GM21528 (cell line): ENCODE measurements at regions not wholly inside any gene's neighbourhood (a gene's known extent, or its start where the extent isn't known, plus 50 kb on each side); places are given as distances from the start of the nearest gene placed in this dataset.

Source experiments
- ATAC-seq: cut with Tn5 transposase; IDR thresholded peaks from one replicate; pipeline ENCODE4 v1.9.1; 2021; ENCODE audit warnings: mild to moderate bottlenecking, moderate library complexity; ENCODE audit not compliant: unreplicated experiment, low FRiP score

DNA sequence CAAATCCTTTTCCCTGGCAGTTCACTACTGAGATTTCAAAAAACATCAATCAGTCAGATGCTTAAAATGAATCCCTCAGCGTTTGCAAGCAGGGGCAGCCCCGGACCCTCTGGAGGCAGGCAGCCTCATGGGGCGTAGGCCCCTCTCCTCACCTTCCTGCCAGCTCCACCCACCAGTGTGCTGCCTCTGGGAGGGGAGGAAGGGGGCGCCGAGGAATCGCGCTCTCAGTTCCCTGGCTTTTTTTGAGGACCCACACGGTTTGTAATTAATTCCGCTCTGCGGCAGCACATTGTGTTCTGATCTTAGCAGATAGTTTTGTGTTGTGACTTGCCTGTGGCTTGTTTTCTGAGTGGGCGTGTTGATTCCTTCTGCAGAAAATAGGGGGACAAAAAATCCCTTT lies 159.9 kb downstream of the KLF13 start:
- ATAC-seq: no peak

DNA sequence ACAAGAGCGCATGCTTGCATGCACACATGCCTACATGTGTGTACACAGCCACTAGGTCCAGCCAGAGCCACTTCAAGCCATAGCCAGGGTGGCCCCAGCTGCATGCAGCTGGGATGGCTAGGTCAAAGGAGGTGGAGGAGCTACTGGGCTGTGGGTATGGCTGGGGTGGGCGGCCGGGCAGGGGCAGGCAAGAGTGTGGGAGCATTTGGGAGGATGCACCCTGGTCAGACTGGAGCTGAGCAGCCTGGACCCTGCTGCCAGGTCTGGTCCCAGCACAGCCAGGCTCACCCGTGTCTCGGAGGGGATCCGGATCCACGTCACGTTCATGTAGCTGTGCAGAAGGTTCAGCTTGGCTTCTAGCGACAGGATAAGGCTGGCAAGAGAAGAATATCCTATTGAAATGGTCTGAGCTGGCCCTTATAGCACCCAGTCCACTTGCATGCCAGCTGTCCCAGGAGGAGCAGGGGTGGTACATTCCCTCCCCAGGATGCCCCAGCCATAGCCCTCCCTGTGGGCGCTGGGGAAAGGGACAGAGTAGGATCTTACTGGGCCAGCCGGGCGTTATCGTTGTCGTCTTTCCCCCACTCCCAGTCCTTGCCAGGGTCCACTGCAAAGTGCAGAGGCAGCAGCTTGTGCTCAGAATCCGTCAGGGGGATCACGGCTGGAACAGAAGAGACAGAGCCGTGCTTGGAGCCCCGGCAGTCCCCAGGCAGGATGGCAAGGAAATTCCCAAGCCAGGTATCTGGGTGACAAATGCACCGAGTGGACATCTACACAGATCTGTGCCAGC lies 160.5 kb downstream of the KLF13 start:
- ATAC-seq: no peak

DNA sequence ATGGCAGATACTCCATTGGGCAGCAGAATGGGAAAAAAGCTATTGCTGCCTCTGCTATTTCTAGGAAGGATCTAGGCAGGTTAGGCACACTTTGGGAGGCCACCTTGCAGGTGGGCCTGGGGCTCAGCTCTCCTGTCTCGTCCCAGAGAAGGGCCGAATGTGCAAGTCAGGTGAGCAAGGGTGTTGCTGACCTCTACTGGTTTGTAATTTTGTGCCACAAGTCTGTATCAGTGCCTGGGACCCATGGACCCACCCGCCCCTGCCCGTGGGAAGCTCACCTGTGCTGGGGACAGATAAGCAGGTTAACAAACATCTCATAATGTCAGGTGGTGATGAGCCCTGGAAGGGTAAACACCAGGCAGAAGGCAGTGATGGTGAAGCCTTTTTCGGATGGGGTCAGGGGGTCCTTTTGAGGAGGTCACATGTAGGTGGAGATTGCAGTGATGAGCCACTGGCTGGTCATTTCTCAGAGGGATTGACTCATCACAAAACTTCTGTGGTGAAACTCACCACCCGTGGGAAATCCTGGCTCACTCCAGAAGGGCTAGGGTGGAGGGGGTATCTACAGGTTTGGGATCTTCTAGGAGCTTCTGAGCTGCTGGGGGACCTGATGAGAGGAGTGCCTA lies 161.3 kb downstream of the KLF13 start:
- ATAC-seq: no peak

DNA sequence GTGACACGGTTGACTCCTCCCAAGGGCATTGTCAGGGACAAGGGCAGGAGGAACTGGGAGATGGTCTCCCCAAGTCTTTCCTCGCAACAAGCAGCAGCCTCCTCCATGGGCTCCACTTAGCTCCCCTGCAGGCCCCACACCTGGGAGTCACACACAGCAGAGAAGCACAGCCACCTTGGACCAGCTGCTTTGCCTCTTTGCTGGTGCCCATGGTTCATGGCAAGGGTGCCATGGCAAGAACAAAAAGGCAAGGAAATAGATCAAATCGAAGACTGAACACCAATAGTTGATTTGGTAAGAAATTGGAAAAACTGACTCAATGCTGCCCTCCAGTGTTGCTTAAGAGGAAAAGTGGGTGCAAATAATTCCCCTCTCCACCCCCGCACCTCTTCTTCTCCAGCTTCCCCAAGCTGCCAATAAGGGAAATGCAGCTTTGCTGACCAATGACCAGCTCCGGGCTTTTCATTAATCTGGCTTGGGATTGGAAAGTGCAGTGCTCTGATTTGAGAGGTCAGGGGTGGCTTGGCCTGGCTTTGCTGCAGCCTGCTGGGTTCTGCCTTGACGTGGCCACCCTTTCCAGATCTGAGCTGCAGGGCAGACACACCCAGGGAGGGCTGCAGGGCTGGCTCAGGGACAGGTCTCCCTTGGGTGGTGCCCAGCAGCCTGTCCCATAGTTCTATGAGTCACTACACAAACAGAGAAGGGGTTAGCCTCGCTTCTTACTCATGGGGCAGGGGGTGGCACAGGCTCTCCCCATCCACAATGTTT lies 162.0 kb downstream of the KLF13 start:
- no peak for ATAC-seq

DNA sequence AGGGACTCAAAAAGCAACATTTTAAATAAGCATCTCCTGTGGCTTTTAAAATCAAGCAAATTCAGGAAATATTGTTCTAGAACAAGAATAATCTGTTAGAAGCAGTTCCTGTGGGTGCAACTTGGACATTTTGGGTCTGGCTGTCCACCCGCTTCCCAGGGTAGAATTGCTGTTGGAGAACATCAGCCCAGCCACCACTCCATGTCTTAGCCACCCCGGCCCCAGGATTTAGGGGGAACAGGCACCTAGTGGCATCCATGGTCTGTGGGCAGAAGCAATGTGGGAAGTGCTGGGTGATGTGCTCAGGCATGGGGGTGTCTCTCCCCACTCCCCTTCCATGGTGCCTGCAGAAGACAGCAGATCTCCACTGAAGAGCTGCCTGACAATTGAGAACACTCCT lies 162.6 kb downstream of the KLF13 start:
- no peak for ATAC-seq

DNA sequence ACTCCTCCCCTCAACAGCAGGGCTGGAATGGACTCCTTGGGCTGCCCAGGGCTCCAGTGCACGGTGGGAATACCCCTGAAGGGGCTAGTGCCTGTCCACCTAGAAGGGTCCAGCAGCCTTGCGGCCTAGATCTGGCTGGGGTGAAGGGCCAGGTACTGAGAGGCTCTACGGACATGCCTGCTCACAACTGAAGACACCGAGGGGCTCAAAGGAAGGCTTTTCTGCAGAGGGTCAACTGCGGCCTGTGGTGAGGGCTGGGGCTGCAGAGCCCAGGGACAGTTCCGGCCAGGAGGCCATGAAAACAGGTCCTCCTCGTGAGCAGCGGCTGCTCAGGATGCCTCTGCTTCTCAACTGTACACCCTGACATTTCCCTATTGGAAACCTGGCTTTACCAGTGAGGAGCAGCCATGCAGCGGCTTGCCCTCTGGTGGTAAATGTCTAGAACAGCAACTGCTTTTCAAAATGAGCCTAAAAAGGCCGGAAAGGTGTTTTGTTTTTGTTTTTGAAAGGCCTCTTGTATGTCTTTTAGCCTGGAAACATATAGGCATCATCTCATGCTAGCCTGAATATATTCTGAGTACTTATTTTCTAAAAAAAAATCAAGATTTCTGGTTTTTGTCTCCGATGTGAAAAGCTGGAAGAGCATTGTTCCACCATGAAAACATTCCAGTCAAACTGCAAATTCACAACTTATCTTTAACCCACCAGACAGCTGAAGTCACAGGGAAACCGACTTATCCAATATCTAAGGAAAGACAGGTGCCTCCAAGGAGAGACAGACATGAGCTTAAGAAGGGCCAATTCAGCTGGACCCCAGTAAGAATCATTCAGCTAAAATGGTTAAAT lies 163.4 kb downstream of the KLF13 start:
- no peak for ATAC-seq

DNA sequence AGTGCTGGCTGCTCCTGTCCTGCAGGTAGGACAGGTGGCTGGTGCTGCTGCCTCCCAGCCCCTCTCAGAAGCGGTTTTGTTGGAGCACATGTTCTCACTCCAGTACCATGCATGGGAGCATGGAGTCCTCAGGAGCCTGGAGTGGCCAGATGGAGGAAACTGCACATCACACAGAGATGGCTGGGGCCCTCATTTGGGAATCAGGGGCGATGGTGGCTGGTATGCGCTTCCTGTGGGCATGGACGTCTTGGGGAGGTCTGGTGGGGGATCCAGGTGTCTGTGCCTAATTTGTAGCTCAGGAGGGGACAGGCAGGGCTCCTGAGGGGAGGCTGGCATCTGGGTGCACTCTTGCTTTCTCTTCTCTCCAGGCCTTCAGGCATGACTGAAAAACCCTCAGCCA lies 168.2 kb downstream of the KLF13 start:
- no peak for ATAC-seq

DNA sequence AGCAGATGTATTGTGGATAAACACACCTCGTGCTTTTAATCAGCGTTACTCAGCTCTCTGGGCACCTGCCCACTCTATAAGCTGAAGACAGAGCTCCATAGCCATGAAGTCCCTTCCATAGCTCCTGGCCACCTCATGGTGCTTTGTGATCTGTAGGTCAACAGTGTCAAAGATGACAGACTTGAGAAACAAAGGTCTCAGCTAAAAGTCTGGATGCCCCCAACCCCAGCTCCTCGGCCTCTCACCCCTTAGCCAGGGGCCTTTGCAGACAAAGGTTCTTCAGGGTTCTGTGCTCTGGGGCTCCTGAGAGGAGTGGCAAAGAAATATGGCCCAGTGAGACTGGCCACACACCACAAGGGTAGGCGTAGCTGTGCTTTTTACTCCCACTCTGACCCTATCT lies 168.6 kb downstream of the KLF13 start:
- ATAC-seq: no peak

DNA sequence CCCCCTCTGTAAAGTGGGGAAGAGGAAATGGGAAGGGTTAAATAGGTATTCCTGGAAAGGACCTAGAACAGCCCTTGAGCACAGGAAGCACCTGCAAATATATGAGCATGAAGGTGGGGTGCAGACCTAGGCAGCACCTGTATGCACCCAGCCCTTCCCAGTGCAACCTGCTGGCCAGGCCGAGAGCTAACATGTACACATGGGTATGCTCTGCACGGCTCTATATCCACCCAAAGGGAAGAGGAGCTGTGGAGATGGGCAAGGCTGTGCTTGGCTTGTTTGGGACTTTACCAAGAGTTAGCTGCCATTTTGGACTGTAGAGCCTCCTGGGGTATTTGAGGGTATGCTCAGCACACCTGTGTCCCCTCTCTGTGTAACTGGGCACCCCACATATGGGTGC lies 171.2 kb downstream of the KLF13 start:
- no peak for ATAC-seq

DNA sequence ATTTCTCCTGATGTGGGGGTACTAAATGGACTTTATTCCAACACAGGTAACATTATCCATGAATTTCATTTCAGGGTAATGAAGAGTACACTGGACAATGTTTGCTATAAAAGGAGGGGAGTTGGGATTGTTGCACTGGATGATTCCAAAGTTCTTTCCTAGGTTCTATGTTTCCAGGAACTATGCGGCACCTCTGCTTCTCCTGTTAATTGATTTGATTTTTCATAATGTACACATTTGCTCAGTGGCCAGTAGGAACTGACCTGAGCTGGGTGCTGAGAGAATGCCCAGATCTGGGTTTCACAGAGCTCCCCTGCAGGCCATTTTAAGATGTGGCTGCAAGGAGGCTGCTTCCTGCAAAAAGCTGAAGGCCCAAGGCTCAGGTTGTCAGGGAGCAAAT lies 171.7 kb downstream of the KLF13 start:
- ATAC-seq: no peak

DNA sequence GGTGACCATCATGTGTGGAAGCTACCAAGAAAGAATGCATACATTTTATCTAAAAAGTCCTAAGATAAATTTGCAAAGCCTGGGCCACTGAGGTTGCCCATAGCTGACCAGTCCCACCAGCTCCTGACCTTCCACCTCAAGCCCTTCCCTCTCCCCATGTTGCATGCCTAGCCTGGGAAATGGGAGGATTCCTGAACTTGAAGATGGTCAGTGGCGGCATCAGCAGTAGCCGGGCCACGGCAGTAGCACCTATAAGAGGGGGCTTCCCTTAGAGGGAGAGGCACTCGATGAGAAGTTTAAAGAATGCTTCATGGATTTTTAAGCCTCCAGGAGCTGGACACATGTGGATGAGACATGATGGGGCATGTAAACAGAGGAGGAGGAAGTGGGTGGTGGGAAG lies 172.1 kb downstream of the KLF13 start:
- ATAC-seq: no peak

DNA sequence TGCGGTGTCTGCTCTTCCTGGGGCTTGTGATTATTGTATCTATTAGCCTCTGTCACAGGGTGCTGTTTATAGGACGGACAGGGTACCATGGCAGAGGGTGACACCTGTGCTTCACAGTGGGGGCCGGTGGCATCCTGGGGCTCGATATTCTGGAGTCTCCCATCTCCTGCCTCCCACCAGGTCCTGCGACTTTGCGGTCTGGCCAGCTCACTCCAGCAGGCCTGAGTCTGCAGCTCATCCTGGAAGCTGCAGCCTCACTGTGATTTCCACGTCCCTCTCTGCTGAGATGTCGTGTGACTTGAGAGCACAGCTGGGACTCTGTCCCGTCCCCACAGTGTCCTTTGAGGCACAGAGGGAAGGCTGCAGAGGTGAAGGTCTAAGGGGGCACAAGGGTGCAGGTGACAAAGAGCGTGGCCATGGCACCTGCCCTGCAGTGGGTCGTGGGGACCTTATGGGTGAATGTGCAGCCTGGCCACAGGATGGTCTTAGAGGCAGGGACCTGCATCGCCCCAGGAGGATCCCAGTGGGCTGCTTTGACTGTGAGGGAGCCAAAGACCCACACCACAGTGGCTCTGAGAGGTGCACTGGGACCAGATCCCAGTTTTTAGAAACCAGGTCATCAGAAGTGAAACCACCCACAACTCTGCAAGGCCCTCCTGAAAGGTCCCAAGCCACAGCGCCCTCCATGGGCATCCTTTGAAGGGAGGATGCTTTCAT lies 172.8 kb downstream of the KLF13 start:
- ATAC-seq: no peak

DNA sequence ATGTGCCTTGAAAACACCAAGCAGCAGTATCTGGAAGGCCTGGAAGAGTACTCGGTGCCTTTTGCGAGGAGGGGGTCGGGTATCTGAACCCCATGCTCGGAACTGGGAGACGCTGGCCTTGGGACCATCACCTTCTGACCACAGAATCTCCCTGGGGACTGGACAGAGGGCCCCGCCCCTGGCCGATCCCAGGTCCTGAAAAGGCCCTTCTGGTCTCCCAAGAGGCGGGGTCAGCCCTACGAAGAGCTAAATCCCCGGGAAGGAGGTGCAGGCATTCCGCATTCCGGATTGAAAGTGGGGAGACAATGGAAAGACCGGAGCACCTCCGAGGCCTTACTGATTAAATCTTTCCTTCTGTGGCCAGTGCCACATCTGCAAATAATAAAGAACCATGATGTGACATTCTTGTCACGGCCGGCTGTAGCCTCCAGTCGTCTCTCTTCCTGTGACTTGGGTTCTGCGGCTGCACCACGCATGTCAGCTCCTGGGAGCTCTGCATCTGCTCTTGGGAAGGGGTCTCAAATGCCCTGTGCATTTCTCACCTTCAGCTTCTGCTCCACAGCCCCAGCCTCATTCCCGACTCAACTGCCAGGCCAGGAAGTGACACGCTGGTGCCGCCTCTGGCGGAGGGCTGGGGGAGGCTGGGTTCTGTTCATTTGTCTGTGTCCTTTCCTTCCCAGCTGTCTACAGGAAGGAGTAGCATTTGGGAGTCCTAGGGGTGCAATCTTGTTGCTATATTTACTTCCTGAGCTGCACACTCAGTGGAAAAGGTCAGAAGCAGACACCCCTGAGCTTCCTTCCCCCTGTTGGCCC lies 173.5 kb downstream of the KLF13 start:
- ATAC-seq: no peak

DNA sequence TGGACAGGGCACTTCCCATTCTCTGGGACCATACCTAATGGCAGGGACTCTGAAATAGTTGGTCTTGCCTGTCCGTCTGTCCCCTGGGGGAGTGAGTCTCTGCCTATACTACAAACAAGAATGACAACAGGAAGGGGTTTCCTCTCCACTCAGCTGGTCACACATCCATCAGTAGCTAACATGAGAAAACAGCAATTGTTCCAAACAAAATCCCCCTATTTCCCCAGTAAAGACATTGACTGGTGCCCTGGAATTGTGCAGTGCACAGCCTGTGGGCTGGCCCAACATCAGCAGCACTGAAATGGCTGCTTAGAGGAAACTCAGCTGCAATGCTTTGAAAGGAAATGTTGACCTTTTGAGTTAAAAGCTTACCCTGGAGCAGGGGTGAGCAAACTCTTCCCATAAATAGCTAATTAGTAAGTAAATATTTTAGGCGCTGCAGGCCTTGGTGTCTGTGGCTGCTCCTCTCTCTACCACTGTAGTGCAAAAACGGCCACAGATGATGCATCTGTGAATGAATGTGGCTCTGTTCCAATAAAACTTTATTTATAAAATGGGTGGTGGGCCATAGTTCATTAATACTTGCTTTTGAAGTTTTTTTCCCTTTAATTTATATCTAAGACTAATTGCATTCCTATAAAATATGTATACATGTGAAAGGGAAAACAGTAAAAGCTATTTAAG lies 174.3 kb downstream of the KLF13 start:
- ATAC-seq: no peak

DNA sequence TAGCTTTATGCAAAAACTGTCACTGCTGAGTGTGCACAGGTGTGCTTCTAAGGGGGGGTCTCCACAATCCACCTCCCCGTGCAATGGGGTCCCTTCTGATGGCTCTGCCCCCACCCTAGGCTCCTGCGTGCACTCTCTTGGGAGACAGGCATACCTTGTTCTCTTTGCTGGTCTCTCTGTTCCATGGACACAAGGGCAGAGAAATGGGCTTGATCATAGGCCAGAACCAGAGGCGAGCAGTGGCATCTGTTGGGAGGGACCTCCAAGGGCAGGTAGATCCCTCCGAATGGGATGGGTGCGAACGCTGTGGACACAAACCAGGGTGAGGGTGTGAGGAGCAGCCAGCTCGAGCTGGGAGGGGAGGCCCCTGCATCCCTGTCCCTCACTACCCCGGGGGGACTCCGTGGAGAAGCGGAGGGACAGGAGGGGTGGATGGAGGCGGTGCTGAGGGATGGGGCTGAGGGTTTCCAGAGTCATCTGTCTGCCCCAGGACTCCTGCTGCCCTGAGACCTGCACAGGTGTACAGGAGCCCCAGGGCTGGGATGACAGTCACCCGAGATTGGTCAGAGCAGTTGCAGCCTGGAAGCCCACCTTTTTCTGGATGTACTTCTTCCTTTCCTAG lies 175.0 kb downstream of the KLF13 start:
- no peak for ATAC-seq

DNA sequence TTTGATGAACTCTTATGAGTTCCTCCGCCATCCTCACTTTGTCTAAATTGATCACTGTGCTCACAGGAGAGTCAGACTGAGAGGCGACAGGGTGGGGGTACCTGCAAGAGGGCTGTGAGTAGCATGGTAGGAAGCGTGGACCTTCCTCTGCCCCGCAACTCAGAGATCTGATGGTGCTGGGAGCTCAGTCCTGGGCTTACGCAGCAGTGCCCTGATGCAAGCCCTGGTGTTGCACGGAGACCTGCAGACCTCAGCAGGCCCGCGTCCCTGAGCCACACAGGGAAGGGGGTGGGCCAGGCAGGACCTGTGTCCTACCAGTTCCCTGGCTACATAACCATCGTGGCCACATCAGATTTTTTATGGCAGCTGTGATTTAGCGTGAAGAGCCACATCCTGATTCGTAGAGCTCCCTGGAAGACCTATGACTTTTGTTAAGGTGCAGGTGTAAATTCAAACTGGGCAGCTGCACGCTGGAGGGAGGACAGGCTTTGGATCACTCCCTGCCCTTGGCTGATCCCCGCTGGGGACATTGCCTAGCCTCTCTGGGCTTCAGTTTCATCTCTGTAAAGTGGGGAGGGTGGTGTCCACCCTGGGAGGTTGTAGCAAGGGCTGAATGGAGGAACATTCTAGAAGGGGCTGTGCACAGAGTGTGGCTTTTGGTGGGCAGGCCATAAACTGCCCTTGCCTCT lies 176.1 kb downstream of the KLF13 start:
- ATAC-seq: no peak

DNA sequence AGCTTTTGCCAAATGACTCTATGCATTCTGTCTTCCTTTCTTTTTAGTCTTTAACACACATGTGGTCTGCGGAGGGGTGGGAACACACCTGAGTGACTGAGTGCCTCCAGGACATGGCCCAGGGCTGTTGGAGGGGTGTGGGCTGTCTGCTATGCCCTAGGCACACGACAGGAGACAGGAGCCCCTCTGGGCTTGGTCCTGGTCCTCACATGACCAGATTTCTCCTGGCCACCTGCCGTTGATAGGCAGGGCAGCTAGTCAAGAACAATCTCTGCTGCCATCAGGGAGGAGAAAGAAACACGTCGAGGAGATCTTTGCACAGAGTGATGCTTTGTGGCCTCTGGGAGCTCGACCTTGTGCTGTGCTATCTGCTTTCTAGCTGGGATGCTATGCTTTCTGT lies 176.6 kb downstream of the KLF13 start:
- ATAC-seq: no peak
